ENCODE measurements at regions not wholly inside any gene's neighbourhood (a gene's known extent, or its start where the extent isn't known, plus 50 kb on each side); places are given as distances from the start of the nearest gene placed in this dataset.

DNA sequence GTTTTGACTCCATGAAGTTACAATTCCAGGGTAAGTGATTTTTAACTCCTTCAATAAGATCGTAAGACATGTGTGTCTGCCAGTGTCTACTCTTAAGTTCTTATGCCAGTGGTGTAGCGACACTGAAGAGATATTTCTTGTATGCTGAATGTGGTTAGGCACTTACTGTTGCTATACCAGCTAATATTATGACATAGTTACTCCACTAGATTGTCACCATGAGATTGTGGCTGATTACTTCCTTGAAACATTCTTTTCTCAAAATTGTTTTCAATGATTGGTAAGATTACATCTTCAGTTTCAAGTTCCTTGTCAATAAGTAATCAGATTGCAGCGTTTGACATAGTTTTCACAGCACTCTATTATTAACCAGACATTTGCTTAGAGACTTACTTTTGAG is 60.6 kb upstream of the PAGE5 start:
- TF ChIP-seq POLR2A (IDR thresholded peaks at IDR 0.05) = no peak
- TF ChIP-seq, protein P1, sequence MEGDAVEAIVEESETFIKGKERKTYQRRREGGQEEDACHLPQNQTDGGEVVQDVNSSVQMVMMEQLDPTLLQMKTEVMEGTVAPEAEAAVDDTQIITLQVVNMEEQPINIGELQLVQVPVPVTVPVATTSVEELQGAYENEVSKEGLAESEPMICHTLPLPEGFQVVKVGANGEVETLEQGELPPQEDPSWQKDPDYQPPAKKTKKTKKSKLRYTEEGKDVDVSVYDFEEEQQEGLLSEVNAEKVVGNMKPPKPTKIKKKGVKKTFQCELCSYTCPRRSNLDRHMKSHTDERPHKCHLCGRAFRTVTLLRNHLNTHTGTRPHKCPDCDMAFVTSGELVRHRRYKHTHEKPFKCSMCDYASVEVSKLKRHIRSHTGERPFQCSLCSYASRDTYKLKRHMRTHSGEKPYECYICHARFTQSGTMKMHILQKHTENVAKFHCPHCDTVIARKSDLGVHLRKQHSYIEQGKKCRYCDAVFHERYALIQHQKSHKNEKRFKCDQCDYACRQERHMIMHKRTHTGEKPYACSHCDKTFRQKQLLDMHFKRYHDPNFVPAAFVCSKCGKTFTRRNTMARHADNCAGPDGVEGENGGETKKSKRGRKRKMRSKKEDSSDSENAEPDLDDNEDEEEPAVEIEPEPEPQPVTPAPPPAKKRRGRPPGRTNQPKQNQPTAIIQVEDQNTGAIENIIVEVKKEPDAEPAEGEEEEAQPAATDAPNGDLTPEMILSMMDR (IDR thresholded peaks at IDR 0.05) = no peak

Data from uterus (tissue), 2 donors.